Left colon (tissue), 2 donors: ENCODE measurements at regions not wholly inside any gene's neighbourhood (a gene's known extent, or its start where the extent isn't known, plus 50 kb on each side); places are given as distances from the start of the nearest gene placed in this dataset.
"Not testable (repeated sequence)": the region's sequence is repeated elsewhere in the genome, so short reads cannot be mapped to it uniquely, and the experiment has no call there.

Experiments
- ATAC-seq: fragments of 200-7000 bp; cut with Tn5 transposase; one replicate; pipeline ENCODE4 v1.9.1; 2020; ENCODE audit warnings: mild to moderate bottlenecking, moderate library complexity
- DNase-seq, 2 donors: peaks; one replicate each; pipeline ENCODE4 v3.0.0-alpha.2; 2020
- intact Hi-C, 2 donors: fragments of 100-400 bp; cut with DNase I in 1 of 2; cut with micrococcal nuclease in 1 of 2; formaldehyde crosslinking; loops; one replicate each; pipeline versions ENCODE4 v1.11.2 to v1.14.0; 2022; cut with DNase I, micrococcal nuclease
- donor health status: DM: no; HTN: no; CAD: no.
- donor health status: DM: yes; HTN: yes; CAD: no.

- intact Hi-C loops, result no loop called here
- no peak for DNase-seq
- no peak for ATAC-seq
Measured at GRCh38 chr18:39186008-39186407, 1620.4 kb upstream of the CELF4 start.

DNA sequence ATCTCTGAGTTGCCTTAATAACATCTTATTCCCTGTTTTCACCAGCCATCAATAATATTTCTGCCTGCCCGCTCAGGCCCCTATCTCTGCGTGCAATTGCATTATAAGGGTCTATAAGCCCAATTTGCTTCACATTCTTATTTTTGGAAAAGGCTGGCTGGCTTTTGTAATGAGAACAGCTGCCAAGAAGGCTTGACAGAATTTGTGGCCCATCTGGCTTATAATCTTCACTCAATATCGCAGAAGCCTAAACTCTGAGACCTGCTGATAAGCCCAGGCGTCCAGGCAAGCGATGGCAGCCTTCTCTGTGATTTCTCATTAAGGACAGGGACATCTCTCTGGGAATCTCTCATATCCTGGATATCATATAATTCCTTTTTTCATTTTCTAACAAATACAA, 1618.6 kb upstream of the CELF4 start:
- ATAC-seq (no peak), DNase-seq (no peak)
- intact Hi-C loops, result no loop called here

DNA sequence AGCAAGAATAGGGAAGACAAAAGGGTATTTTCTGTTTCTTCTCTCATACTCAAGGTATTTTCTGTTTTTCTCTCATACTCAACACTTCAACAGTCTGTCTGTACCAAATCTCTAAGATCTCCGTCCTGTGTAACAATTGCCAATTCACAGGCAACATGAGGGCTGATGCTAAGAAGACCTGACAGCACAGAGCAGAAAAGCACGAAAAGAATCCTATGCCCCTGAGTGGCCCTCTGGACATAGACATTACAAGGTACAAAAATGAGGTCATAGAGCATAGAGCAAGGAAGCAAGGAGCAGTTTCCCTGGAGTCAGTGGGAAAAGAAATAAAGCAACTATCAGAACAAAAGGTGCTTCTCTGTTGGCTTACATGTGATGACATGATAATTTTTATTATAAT, 1612.6 kb upstream of the CELF4 start:
- DNase-seq (no peak), ATAC-seq (no peak)
- intact Hi-C loops, result no loop called here

GRCh38 chr18:39172695-39173421, 1607.3 kb upstream of the CELF4 start:
- no peak for DNase-seq

DNA sequence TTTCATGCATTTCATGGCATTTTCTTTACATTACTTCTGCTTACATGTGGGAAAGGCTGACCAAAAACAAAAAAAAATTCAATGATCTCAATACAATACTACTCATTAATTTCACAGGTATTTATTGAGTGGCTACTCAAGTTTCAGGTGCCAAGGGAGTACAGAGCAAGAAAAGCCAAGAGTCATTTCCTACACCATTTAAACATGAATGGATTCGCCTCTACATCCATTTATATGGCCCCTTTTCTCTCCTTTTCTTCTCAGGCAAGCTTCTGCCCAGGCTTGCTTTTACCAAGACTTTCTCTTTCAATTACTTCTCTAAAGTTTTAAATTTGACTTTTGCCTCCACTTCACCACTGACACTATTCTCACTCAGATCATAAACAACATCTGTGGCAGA, 1603.1 kb upstream of the CELF4 start:
- intact Hi-C loops, result no loop called here
- ATAC-seq, result no peak
- DNase-seq, result no peak

More at GRCh38 chr18:39172695-39173421, 1607.3 kb upstream of the CELF4 start:
- no peak for ATAC-seq
- intact Hi-C loops, result no loop called here

GRCh38 chr18:39167990-39168389, 1602.4 kb upstream of the CELF4 start:
- intact Hi-C loops, result no loop called here
- DNase-seq (no peak), ATAC-seq (no peak)

GRCh38 chr18:39166776-39167175, 1601.2 kb upstream of the CELF4 start:
- ATAC-seq (no peak), DNase-seq (no peak)
- intact Hi-C loops, result no loop called here

DNA sequence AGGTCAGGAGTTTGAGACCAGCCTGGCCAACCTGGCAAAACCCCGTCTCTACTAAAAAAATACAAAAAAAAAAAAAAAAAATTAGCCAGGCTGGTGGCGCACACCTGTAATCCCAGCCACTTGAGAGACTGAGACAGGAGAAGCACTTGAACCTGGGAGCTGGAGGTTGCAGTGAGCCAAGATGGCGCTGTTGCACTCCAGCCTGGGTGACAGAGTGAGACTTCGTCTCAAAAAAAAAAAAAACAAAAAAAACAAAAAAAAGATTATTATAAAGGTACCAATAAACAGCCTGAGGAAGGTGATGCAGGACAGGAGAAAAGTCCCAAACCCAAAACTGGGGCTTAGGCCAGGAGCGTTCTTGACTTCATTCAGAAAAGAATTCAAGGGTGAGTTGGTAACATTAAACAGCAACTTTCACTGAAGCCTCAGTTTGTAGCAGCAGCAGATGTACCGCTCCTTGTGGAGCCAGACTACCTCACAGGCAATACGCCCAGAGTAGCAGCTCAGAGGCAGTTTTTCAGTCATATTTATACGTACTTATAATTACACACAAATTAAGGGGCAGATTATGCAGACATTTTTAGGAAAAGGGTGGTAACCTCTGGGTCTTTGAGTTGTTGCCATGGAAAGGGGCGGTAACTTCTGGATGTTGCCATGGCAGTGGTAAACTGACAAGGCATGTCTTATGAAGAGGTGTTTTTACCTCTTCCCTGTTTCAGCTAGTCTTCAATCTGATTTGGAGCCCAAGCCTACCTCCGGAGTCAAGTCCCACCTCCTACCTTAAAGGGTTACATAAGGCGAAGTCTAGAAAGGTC, 1596.6 kb upstream of the CELF4 start:
- intact Hi-C loops, result no loop called here
- DNase-seq (no peak), ATAC-seq (no peak)

DNA sequence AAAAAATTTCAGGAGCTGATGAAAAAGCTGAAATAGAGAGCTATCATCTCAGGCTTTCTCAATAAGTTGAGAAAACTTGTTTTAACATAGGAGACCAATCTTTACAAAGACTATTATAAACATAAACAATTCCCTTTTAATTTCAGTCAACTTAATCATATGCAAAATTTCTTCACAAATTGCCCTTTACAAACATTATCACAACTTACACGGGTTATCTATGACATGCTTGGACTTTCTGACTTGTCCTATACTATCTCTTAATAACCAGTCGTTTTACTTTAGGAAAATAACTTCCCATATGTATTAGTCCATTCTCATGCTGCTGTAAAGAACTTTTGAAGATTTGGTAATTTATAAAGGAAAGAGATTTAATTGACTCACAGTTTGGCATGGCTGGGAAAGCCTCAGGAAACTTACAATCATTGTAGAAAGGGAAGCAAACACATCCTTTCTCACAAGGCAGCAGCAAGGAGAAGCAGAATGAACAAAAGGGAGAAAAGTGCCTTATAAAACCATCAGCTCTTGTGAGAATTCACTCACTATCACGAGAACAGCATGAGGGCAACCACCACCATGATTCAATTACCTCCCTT, 1583.7 kb upstream of the CELF4 start:
- ATAC-seq, result no peak
- intact Hi-C loops, result no loop called here
- no peak for DNase-seq

- intact Hi-C loops, result no loop called here
- DNase-seq, result no peak
- ATAC-seq, result no peak
Measured at GRCh38 chr18:39134255-39134654, 1568.7 kb upstream of the CELF4 start.

DNA sequence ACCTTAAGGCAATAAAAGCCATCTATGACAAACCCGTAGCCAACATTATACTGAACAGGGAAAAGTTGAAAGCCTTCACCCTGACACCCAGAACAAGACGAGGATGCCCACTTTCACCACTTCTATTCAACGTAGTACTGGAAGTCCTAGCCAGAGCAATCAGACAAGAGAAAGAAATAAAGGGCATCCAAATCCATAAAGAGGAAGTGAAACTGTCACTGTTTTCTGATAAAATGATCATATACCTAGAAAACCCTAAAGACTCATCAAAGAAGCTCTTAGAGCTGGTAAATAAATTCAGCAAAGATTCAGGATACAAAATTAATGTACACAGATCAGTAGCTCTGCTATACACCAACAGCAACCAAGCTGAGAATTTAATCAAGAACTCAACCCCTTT, 1561.9 kb upstream of the CELF4 start:
- intact Hi-C loops, ATAC-seq, DNase-seq: not testable (repeated sequence)

DNA sequence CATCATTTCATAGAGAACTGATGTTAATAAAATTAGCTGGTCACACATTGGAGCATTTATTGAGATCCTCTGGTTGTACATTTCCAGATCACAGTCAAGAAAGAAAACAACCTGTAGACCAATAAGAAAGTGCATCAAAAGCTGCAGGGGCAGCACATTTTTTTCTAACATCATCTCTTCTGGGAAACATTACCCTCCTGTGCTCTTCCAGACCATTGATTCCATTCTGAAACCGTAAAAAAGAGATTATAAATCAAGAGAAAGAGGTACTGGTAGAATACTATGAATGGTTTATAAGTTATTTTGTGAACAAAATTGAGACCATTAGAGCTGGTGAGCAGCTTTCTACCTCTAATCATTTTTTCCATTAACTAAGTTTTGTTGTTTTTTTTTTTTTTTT, 1548.2 kb upstream of the CELF4 start:
- DNase-seq, result no peak
- no peak for ATAC-seq
- intact Hi-C loops, result no loop called here

- intact Hi-C loops, result no loop called here
- DNase-seq (no peak), ATAC-seq (no peak)
Measured at GRCh38 chr18:39105104-39105503, 1539.5 kb upstream of the CELF4 start.

DNA sequence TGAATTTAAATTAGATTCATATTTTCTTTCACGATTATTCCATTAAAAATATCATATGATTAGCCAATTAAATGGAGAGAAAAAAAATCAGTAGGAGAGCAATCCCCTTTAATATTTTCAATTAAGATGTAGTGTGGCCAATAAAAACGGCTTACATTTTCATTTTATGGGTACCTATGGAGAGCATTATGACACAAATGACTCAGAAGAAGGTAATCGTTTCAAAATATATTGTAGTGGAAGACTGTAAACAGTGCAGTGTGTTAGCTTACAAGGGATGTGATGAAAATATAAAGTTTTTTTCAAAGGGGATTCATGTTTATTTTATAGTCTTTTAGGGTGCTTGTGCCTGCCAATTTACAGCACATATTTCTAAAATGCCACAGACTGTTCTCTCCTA, 1507.4 kb upstream of the CELF4 start:
- intact Hi-C loops, result no loop called here
- no peak for DNase-seq
- no peak for ATAC-seq

- DNase-seq (no peak), ATAC-seq (no peak)
- intact Hi-C loops, result no loop called here
Measured at GRCh38 chr18:39062426-39062825, 1496.8 kb upstream of the CELF4 start.

DNA sequence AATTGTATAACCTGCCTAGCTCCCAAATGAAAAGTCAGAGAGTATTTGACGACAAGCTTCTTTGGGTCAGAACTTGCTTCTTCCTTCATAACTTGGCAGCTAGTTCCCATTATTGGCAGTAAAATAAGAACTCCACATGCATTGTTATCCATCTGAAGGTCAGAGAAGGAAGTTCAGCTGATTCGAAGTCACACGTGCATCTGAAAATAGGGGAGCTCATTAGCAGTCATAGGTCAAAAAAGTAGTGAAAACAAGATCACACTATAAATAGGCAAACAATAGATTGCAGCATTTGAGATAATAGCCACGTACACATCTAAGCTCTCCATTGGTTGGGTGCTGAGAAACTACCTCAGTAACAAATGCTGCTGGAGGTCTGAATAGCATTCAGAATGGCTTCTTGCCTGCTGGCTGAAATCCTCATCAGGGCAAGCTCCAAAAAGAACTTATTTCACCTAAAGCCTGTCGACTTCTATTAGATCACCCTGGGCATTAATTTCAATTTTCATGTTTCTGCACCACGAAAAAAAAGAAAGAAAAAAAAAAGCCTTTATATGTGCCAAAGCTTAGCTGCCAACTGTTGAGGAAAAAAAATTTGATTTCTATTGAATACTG, 1492.9 kb upstream of the CELF4 start:
- no peak for ATAC-seq
- DNase-seq, result no peak
- intact Hi-C loops, result no loop called here

DNA sequence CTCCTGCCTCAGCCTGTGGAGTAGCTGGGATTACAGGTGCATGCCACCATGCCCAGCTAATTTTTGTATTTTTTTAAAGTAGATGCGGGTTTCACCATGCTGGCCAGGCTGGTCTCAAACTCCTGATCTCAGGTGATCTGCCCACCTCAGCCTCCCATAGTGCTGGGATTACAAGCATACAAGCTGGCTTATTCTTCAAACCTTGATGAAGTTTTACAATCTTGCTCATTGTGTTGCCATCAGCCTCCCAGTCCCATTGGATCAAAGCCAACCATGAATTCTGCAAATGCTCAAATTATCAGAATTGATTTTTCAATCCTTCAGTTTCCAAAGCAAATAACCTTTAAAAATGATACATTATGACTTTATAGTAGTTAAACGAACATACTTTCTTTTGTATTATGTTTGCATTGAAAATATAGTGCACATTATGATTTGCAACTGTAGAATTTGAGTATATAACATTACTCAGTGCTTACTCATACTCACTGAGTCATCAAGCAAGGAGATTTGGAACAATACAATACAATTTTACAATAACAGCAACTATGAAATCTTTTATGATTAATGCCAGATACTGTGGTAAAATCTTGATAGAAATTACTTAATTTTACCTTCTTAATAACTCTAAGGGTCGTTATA, 1491.9 kb upstream of the CELF4 start:
- DNase-seq (no peak), ATAC-seq (no peak)
- intact Hi-C loops, result no loop called here

- DNase-seq, result no peak
- no peak for ATAC-seq
- intact Hi-C loops, result no loop called here
Measured at GRCh38 chr18:39053571-39053970, 1488.0 kb upstream of the CELF4 start.

- DNase-seq (no peak), ATAC-seq (no peak)
- intact Hi-C loops, result no loop called here
Measured at GRCh38 chr18:39051013-39051412, 1485.4 kb upstream of the CELF4 start.
